Psoas muscle (tissue), 7 donors: ENCODE measurements at regions not wholly inside any gene's neighbourhood (a gene's known extent, or its start where the extent isn't known, plus 50 kb on each side); places are given as distances from the start of the nearest gene placed in this dataset.
"Not testable (repeated sequence)": the region's sequence is repeated elsewhere in the genome, so short reads cannot be mapped to it uniquely, and the experiment has no call there.

Experiments used
- ATAC-seq, 4 donors: fragments of 200-7000 bp; cut with Tn5 transposase; one replicate each; pipeline ENCODE4 v1.9.1; 2020; ENCODE audit warnings: moderate library complexity in 3 of 4, mild to moderate bottlenecking in 2 of 4
- DNase-seq, 2 donors: peaks; one replicate each; pipeline ENCODE4 v3.0.0-alpha.2; 2020
- H3K27ac ChIP-seq: fragments of 200-600 bp; one replicate; pipeline ENCODE4 v1.8.0; 2022
- H3K27me3 ChIP-seq, 3 donors: fragments of 200-600 bp in 1 of 3; one replicate each; pipeline versions ENCODE4 v1.6.1 to v1.8.0; 2013 to 2022; ENCODE audit warnings: low read length in 2 of 3, mild to moderate bottlenecking in 2 of 3, moderate library complexity in 1 of 3; ENCODE audit not compliant: insufficient read depth in 3 of 3
- H3K36me3 ChIP-seq, 2 donors: fragments of 200-600 bp in 1 of 2; one replicate each; pipeline versions ENCODE4 v1.6.1 to v1.8.0; 2013 to 2022; ENCODE audit warnings: low read depth in 1 of 2, mild to moderate bottlenecking in 1 of 2, moderate library complexity in 1 of 2; ENCODE audit not compliant: insufficient read depth in 1 of 2
- H3K4me1 ChIP-seq: fragments of 200-600 bp; one replicate; pipeline ENCODE4 v1.8.0; 2022
- H3K4me3 ChIP-seq: fragments of 200-600 bp; one replicate; pipeline ENCODE4 v1.8.0; 2022; ENCODE audit warnings: mild to moderate bottlenecking
- H3K9me3 ChIP-seq: fragments of 200-600 bp; one replicate; pipeline ENCODE4 v1.8.0; 2022
- CTCF ChIP-seq: fragments of 200-600 bp; IDR thresholded peaks from one replicate; pipeline ENCODE4 v1.8.0; 2022; ENCODE audit warnings: antibody characterized with exemption
- WGBS, 3 donors: extraction: QIAGEN DNeasy Blood & Tissue Kit; methylation state at CpG; one replicate each; pipeline versions ENCODE4 v1.1.6 to v1.1.7; 2013; 5-methylcytosine and 5-hydroxymethylcytosine counted together
- intact Hi-C, 2 donors: fragments of 100-400 bp; cut with DNase I; formaldehyde crosslinking; loops; one replicate each; pipeline versions ENCODE4 v1.11.0 to v1.14.2; 2022
- donor health status: healthy with polysubstance abuse.
- donor health status: DM: no; HTN: no; CAD: no; lungs with moderate emphysema.
- donor health status: Bipolar disorder and iron deficiency.
- donor health status: healthy.
- donor health status: DM: yes; HTN: yes; CAD: no.
- donor health status: DM: no; HTN: no; CAD: no.
- donor health status: DM: yes; HTN: yes; CAD: no.

GRCh38 chr4:64001229-64001898 lies 407.9 kb downstream of the TECRL start:
- H3K4me3 ChIP-seq, result no peak overlapping the region
- TF ChIP-seq CTCF, result no peak
- no peaks in the 10 kb centered on the region for H3K4me1 ChIP-seq
- intact Hi-C loops, result no loop called here
- no peaks in the 10 kb centered on the region for H3K9me3 ChIP-seq
- DNase-seq (no peak), ATAC-seq (no peak)
- no peaks in the 10 kb centered on the region for H3K27me3 ChIP-seq
- H3K27ac ChIP-seq, result no peak overlapping the region
- 85 to 86% (median 86%) methylated on average over 5 of the region's 5 CpGs for WGBS, 3 donors
- H3K36me3 ChIP-seq, result no peaks in the 10 kb centered on the region

DNA sequence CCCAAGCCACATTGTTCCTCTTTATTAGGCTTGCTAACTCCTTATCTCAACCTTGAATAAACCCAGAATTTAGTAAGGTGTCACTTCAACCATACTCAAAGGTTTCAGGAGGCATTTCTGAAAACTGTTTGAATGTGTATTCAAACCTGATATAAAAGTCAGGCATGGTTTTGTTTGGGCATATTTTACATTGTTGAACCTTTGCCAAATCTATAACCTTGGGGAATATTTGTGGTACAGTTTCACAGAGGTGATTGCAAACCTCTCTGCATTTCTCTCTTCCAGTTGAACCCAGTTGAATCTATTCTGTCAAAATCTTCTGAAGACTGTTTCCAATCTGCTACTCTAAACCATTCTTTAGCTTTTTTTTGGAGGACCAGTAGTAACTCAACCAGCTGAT lies 409.0 kb downstream of the TECRL start:
- Histone ChIP-seq H3K9me3 (no peaks in the 10 kb centered on the region), H3K4me1 (no peaks in the 10 kb centered on the region), H3K36me3 (no peaks in the 10 kb centered on the region), H3K4me3 (no peak overlapping the region), H3K27ac (no peak overlapping the region), H3K27me3 (no peaks in the 10 kb centered on the region)
- intact Hi-C loops, result no loop called here
- DNase-seq, result no peak
- no peak for ATAC-seq
- no peak for TF ChIP-seq CTCF

GRCh38 chr4:63986253-63986652 lies 423.0 kb downstream of the TECRL start:
- no peak overlapping the region for H3K4me3 ChIP-seq
- H3K27me3 ChIP-seq, result no peaks in the 10 kb centered on the region
- no peak for TF ChIP-seq CTCF
- no peaks in the 10 kb centered on the region for H3K4me1 ChIP-seq
- intact Hi-C loops, result no loop called here
- H3K36me3 ChIP-seq, result no peaks in the 10 kb centered on the region
- no peak for DNase-seq
- peaks cover 10% of the 10 kb centered on the region for H3K9me3 ChIP-seq
- 27 to 41% (median 39%) methylated on average over 1 of the region's 1 CpG for WGBS, 3 donors
- ATAC-seq, result no peak
- H3K27ac ChIP-seq, result no peak overlapping the region

- Histone ChIP-seq H3K4me1 (no peaks in the 10 kb centered on the region), H3K9me3 (peaks cover 10% of the 10 kb centered on the region), H3K4me3 (no peak overlapping the region), H3K27ac (no peak overlapping the region), H3K27me3 (no peaks in the 10 kb centered on the region), H3K36me3 (no peaks in the 10 kb centered on the region)
- ATAC-seq (no peak), DNase-seq (no peak)
- TF ChIP-seq CTCF, result no peak
- intact Hi-C loops, result no loop called here
Observed at GRCh38 chr4:63983224-63983623, 426.0 kb downstream of the TECRL start.

DNA sequence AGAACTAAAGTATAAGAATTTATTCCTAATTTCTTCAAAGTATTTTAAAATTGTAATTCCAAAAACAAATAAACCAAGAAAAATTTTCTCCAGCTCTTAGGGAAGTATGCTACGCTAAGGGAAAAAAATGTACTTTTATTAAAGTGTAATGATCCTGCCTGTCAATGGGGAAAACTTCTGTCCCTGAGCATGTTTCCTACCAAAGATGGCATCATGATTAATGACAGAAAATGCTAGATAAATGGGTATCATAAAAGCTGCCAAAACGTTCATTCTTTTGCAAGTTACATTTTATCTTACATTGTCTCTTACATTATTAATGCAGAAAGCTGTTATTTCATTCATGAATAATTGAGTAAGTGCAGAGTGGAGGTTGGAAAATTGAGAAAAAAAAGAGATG lies 443.4 kb downstream of the TECRL start:
- TF ChIP-seq CTCF, result no peak
- H3K27me3 ChIP-seq, result no peaks in the 10 kb centered on the region
- ATAC-seq, result no peak
- H3K9me3 ChIP-seq, result no peaks in the 10 kb centered on the region
- intact Hi-C loops, result no loop called here
- no peak for DNase-seq
- H3K27ac ChIP-seq, result no peak overlapping the region
- H3K4me1 ChIP-seq, result no peaks in the 10 kb centered on the region
- H3K36me3 ChIP-seq, result no peaks in the 10 kb centered on the region
- H3K4me3 ChIP-seq, result no peak overlapping the region
- 45 to 59% (median 53%) methylated on average over 2 of the region's 2 CpGs for WGBS, 3 donors

DNA sequence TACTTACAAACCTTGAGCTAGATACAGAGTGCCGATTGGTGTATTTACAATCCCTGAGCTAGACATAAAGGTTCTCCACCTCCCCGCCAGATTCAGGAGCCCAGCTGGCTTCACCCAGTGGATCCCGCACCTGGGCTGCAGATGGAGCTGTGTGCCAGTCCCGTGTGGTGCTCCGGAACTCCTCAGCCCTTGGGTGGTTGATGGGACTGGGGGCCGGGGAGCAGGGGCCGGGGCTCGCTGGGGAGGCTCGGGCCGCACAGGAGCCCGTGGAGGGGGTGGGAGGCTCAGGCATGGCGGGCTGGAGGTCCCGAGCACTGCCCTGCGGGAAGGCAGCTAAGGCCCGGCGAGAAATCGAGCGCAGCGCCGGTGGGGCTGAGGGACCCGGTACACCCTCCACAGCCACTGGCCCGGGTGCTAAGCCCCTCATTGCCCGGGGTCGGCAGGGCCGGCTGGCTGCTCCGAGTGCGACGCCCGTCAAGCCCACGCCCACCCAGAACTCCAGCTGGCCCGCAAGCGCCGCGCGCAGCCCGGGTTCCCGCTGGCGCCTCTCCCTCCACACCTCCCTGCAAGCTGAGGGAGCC lies 466.5 kb downstream of the TECRL start:
- H3K36me3 ChIP-seq, H3K4me1 ChIP-seq, H3K9me3 ChIP-seq, H3K4me3 ChIP-seq, H3K27ac ChIP-seq, intact Hi-C loops, ATAC-seq, H3K27me3 ChIP-seq: not testable (repeated sequence)
- peak in 1 of 2 donors; percentile 35 for DNase-seq
- WGBS, 3 donors, result 93 to 97% (median 95%) methylated on average over 28 to 38 of the region's 38 CpGs
